GM19351 (cell line): ENCODE measurements at regions not wholly inside any gene's neighbourhood (a gene's known extent, or its start where the extent isn't known, plus 50 kb on each side); places are given as distances from the start of the nearest gene placed in this dataset.
"Not testable (repeated sequence)": the region's sequence is repeated elsewhere in the genome, so short reads cannot be mapped to it uniquely, and the experiment has no call there.

ENCODE experiments used
- ATAC-seq: cut with Tn5 transposase; IDR thresholded peaks from one replicate; pipeline ENCODE4 v1.9.1; 2021; ENCODE audit warnings: mild to moderate bottlenecking, moderate library complexity; ENCODE audit not compliant: unreplicated experiment

DNA sequence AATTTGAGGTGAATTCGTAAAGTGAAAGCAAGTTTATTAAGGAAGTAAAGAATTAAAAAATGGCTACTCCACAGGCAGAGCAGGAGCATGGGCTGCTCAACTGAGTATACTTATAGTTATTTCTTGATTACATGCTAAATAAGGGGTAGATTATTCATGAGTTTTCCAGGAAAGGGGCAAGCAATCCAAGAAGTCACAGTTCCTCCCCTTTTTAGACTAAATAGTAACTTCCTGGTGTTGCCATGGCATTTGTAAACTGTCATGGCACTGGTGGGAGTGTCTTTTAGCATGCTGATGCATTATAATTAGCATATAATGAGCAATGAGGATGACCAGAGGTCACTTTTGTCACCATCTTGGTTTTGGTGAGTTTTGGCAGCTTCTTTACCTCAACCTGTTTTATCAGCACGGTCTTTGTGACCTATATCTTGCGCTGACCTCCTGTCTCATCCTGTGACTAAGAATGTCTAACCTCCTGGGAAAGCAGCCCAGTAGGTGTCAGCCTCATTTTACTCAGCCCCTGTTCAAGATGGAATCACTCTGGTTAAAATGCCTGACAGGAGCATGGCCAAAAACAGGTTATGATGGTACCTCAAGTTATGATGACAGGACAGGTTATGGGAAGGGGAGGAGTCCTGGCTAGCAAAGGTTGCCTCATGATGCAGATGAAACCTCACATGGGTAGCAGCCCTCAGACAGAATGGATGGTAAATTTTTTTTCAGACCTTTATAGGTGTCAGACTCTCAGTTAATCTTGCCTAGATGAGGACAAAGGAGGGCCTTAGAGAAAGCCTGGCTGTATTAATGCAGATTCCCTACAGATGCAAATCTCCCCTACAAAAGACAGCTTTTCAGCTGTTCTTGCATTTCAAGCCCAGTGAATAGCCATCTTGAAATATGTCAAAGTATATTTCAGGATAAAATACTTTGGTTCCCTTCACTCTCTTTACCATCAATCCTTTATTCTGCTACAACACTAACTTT, 49.7 kb downstream of the SIPA1L2 start:
- ATAC-seq: no peak

DNA sequence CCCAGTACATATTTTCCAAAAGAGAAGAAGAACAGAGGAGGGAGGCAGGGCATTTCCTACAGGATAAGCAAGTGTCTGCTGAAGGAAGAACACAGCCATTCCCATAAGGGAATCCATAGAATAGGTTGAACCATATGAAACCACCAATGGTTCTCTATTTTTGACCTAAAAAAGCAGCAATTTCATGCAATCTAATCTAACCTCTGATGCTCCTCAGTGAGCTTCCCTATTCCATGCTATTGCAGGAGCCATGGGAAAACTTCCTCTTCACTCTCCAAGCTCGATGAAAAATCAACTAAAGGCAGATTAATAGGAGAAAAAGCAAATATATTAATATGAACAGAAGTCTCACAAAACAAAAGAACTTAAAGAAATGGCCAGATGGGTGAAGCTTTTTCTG, 50.5 kb downstream of the SIPA1L2 start:
- no peak for ATAC-seq

DNA sequence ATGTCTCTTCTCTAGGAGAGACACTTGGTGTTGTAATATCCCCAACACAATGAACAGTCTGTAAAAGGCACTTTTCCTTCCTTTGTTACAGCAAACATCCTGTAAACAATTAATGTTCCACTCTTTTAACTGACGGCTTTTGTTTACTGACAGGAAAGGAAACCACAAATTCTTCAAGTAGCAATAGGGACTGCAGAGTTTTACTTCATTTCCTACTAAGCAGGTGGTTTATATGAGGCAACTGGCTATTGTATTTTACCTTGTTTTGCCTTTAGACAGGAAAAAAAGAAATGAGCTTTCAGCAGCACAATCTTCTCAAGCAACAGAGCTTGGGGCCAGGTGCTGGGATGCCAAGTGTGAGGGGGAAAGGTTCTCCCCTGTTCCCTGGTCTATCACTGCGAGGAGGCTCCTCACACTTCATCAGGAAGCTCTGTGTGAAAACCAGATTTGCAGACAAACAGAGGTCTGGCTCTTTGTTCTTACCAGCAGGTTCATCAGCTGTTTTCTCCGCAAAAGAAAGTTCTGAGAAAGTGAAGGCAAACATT, 51.2 kb downstream of the SIPA1L2 start:
- no peak for ATAC-seq

- no peak for ATAC-seq
Measured at GRCh38 chr1:232577772-232578171, 52.2 kb downstream of the SIPA1L2 start.

- no peak for ATAC-seq
Measured at GRCh38 chr1:232576537-232576936, 53.4 kb downstream of the SIPA1L2 start.

DNA sequence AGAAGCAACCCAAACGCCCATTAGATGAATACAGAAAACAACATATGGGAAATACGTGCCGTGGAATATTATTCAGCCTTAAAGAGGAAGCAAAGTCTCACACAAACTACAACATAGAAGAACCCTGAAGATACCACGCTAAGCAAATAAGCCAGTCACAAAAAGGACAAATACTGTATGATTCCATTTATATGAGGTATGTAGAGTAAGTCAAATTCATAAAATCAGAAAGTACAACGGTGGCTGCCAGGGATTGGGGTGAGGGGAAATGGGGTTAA, 54.2 kb downstream of the SIPA1L2 start:
- ATAC-seq: no peak

DNA sequence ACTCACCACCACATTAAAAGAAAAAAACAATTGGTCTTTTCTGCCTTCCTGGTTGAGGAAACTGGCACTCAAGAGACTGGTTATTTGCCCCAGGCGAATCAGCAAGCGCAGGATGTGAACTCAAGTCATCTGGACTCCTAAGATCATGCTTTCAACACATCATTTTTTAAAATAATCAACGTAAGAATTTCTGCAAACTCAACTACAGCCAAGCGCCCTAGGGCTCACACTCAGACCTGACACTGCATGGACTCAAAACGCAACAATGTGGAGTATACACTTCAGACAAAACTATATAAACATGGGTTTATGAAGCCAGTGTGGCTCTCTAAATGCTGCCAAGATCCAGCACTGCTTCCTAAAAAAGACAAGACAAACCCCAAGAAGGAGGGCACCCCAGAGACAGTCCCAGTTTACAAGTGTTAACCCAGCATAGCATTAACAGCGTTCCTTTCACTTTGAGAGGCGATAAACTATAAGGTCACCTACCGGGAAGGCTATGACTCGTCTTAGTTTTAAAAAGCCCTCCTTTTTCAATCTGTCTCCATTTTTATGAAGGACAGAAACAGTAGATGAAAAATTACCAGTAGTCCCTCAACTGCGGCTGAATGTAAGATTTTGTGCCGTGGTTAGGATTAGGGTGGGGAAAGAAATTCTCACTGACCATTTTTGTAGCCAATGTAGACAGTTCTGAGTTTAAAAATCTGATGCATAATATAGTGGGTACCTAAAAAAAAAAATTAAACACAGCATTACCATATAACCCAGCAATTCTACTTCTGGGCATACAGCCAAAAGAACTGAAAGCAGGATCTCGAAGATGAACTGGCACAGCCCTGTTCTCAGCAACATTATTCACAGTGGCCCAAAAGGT, 54.8 kb downstream of the SIPA1L2 start:
- no peak for ATAC-seq

DNA sequence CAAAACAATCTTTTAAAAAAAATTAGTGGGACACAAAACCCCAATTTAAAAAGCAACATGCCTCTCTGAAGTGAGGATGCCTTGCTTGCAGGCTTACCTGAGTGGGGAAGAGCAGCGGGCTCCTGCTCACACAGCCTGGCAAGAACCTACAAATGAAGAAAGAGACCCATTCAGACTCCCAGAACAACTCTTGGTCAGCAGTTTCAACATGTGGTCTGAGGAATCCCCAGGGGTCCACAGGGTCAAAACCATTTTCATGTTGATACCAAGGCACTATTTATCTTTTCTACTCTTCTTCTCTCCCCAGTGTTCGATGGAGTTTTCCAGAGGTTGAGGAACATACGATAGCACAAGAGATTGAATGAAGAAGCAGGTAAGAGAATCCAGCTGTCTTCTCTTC, 55.9 kb downstream of the SIPA1L2 start:
- ATAC-seq: no peak

DNA sequence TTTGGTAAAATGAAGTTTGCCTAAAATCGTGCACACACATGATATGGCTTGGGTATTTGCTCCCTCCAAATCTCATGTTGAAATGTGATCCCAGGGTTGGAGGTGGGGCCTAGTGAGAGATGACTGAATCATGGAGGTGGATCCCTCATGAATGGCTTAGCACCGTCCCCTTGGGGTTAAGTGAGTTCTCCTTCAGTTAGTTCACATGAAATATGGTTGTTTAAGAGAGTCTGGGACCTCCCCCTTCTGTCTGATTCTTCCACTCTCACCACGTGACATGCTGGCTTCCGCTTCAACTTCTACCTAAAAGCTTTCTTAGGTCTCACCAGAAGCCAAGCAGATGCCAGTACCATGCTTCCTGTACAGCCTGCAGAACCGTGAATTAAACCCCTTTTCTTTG, 58.4 kb downstream of the SIPA1L2 start:
- no peak for ATAC-seq

DNA sequence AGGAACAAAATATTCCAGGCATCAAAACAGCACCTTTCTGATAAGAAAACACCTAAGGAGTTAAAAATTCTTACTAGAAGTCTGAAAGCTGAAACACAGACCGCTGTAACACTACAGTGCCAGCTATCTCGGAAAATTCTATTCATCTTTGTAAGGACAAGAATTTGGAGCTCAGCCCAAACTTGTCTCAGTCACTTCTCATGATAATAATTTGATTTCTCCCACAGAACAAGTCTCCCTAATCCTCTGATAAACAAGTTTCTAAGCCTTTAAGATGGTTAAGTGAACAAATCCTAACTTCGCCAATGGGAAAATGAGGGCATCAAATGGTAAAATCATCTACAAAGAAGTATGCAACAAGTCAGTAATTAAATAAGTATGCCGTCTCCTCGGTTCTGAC, 59.9 kb downstream of the SIPA1L2 start:
- no peak for ATAC-seq

GRCh38 chr1:232569554-232569921, 60.4 kb downstream of the SIPA1L2 start:
- not testable (repeated sequence) for ATAC-seq

- no peak for ATAC-seq
Measured at GRCh38 chr1:232568906-232569553, 60.9 kb downstream of the SIPA1L2 start.

- ATAC-seq: no peak
Measured at GRCh38 chr1:232568331-232568852, 61.5 kb downstream of the SIPA1L2 start.

GRCh38 chr1:232566093-232566492, 63.8 kb downstream of the SIPA1L2 start:
- ATAC-seq: no peak

GRCh38 chr1:232562855-232563510, 67.0 kb downstream of the SIPA1L2 start:
- ATAC-seq: no peak

DNA sequence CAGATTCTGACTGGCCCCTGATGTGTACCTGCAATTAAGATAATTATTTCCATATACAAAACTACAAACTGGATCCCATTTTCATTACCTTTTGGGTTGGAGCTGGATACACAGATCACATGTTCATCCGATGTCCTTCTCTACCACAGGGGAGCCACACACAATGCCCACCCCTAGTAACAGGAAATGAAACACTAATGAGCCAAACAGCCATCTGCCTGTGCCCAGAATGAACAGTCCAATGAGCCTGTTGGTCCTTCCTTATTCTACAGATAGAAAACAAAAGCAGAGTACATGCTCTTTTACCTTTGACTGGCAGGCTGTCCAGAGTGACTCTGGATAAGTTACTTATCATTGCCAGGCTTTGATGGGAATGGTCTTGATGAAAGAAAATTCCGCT, 68.6 kb downstream of the SIPA1L2 start:
- ATAC-seq: no peak

DNA sequence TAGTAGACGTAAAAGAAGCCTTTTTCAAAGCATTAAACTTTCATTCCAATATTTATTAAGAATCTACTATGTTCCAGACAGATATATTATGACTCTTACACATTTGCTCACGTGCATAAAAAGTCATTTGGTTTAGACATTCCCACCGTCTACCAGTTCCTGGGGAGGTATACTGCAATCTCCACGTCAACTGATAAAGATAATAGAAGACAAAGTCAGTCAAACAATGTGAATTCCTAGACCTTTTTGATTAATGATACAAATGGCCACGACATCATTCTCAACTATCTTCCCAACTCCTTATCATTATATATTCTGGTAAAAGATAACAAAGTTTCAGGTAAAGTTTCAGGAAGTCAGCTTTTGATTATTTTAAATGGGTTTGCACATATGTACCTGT, 69.0 kb downstream of the SIPA1L2 start:
- no peak for ATAC-seq

GRCh38 chr1:232558954-232559353, 71.0 kb downstream of the SIPA1L2 start:
- no peak for ATAC-seq

- no peak for ATAC-seq
Measured at GRCh38 chr1:232557502-232558191, 72.3 kb downstream of the SIPA1L2 start.

DNA sequence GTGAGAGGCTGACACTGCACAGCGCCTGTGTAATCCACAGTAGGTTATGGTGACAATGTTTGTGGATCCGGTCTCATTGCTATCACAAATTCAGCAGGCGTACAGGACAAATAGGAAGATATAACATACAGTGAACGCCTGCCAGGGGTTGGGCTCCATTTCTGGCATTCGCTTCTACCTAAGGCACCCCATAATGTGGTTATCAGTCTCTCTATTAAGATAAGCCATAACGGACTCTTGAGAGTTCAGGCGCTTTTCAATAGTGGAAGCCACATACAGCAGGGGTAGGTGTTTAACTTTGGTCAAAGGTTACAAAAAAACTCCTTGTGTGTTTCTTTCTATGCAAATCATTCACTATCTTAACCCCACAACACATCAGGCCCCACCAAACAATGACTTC, 72.8 kb downstream of the SIPA1L2 start:
- ATAC-seq: no peak
